Retinal pigment epithelial cell (primary cell): ENCODE measurements at regions not wholly inside any gene's neighbourhood (a gene's known extent, or its start where the extent isn't known, plus 50 kb on each side); places are given as distances from the start of the nearest gene placed in this dataset.

Experiments used
- DNase-seq: peaks from one replicate; pipeline ENCODE4 v3.0.0-alpha.2; 2010; ENCODE audit warnings: low read depth
- H3K4me3 ChIP-seq: 2 replicates; pipeline ENCODE4 v1.5.1; 2011; ENCODE audit warnings: mild to moderate bottlenecking, low read length, control low read depth, moderate library complexity
- TF ChIP-seq, protein P1 (sequence below): conservative IDR thresholded peaks from 2 replicates; pipeline ENCODE4 v1.5.1; 2011; ENCODE audit warnings: low read depth, low read length, control low read depth, inconsistent platforms

DNA sequence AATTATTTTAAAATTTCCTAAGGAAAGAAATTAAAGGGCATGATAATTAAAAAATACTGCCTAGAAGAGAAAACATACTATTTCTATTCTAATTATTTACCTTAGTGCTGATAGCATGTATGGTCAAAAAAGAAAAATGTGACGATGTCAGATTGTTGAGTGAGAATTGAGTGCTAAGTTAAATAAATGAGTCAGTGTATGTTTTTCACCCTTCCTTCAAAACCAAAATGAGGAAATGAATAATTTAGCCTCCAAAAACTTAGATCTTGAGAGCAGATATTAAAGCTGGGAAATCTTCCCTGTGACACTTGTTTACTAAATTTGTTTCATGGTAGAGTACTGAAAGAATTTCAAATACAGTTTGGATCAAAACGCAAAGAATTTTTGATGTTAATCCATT lies 58.6 kb upstream of the NYAP2 start:
- no peak for DNase-seq
- H3K4me3 ChIP-seq = no peak overlapping the region
- TF ChIP-seq, protein P1, sequence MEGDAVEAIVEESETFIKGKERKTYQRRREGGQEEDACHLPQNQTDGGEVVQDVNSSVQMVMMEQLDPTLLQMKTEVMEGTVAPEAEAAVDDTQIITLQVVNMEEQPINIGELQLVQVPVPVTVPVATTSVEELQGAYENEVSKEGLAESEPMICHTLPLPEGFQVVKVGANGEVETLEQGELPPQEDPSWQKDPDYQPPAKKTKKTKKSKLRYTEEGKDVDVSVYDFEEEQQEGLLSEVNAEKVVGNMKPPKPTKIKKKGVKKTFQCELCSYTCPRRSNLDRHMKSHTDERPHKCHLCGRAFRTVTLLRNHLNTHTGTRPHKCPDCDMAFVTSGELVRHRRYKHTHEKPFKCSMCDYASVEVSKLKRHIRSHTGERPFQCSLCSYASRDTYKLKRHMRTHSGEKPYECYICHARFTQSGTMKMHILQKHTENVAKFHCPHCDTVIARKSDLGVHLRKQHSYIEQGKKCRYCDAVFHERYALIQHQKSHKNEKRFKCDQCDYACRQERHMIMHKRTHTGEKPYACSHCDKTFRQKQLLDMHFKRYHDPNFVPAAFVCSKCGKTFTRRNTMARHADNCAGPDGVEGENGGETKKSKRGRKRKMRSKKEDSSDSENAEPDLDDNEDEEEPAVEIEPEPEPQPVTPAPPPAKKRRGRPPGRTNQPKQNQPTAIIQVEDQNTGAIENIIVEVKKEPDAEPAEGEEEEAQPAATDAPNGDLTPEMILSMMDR = no peak

DNA sequence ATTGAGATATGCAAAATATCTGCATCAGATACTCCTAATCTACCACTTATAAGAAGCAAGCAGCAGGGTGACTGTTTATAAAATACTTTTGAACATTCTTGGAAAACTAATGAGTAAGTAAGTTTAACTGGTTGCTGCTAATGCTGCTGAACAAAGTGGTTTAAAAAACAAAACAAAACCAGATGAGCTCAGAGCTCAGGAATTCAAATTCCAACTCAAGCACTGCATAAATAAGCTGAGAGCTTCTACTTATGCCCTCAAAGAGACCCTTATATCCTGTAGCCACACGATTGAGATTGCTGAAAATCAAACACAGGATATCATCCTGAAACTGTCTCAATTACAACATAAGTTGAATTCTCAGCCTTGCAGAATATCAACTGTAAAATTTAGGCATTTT lies 62.3 kb upstream of the NYAP2 start:
- TF ChIP-seq, protein P1 = no peak
- DNase-seq = peak; percentile 89
- no peak overlapping the region for H3K4me3 ChIP-seq

DNA sequence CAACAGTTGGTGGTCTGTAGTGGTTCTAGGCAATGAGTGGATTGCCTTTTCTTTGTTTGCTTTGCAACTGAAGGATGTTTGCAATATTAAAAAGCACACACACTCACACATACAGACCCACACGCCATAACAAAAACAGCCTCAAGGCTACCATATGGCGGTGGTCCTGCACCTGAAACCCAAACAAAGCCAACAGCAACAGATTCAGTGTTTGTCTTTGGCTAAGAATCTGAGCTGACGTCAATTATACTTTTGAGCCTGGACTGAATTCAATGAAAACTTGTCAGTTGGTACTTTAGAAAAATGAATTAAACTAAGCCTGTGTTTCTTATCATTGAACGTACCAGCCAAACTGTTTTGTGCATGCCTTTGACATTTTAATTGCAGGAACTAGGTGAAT lies 65.0 kb upstream of the NYAP2 start:
- H3K4me3 ChIP-seq = no peak overlapping the region
- DNase-seq = no peak
- TF ChIP-seq, protein P1 = no peak

- TF ChIP-seq, protein P1 = no peak
- no peak overlapping the region for H3K4me3 ChIP-seq
- DNase-seq = no peak
Observed at GRCh38 chr2:225328192-225328591, 71.3 kb upstream of the NYAP2 start.

DNA sequence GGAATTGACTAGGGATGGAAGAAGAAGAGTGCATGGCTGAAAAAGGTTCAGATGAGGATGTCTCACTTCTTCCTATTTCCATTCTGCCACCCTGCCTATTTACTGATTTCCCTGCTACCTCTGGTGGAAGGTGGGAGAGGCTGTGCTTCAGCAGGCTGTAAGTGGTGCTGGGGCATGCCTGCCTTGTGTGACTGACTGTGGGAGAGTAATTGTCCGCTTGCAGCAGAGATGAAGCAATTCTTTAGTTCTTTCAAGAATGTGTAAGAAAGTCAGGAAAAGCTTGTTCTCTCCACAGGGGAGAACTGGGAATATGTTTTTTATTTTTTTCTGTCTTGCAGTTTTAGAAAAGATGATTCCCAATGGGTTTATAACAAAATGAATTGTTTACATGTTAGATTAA lies 72.5 kb upstream of the NYAP2 start:
- no peak overlapping the region for H3K4me3 ChIP-seq
- TF ChIP-seq, protein P1 = no peak
- DNase-seq = no peak

- no peak overlapping the region for H3K4me3 ChIP-seq
- DNase-seq = no peak
- TF ChIP-seq, protein P1 = no peak
Observed at GRCh38 chr2:225319872-225320271, 79.6 kb upstream of the NYAP2 start.

DNA sequence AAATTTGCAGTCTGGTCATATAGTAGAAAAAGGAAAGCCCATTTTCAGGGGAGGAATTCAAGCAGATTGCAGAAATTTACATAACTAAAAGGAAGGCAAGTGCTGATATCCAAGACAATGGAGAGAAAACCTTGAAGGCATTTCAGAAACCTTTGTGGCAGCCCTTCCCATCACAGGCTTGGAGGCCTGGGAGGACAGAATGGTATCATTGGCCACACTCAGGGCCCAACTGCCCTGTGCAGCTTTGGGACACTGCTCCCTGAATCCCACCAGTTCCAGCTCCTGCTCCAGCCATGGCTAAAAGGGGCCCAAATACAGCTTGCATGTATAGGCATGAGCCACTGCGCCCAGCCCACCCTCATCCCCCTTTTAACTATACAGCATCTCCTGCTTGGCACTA lies 81.1 kb upstream of the NYAP2 start:
- H3K4me3 ChIP-seq = no peak overlapping the region
- no peak for DNase-seq
- TF ChIP-seq, protein P1 = no peak
